Activated T-helper 17 cell treated with anti-CD3 and anti-CD28 coated beads, Interleukin-2, amount 50 U/mL, for 72 hours (primary cell): ENCODE measurements at regions not wholly inside any gene's neighbourhood (a gene's known extent, or its start where the extent isn't known, plus 50 kb on each side); places are given as distances from the start of the nearest gene placed in this dataset.

Experiments
- ATAC-seq: fragments of 150-1000 bp; cut with Tn5 transposase; replicated peaks from 2 replicates; pipeline ENCODE4 v1.10.0; 2021; ENCODE audit warnings: mild to moderate bottlenecking, moderate library complexity
- H3K27ac Mint-ChIP-seq: one replicate; pipeline ENCODE4 v1.8.0; 2022; ENCODE audit warnings: mixed read lengths
- H3K27me3 Mint-ChIP-seq: one replicate; pipeline ENCODE4 v1.8.0; 2022; ENCODE audit warnings: mixed read lengths
- H3K36me3 Mint-ChIP-seq: one replicate; pipeline ENCODE4 v1.8.0; 2022; ENCODE audit warnings: low read depth, mild to moderate bottlenecking, mixed read lengths
- H3K4me1 Mint-ChIP-seq: one replicate; pipeline ENCODE4 v1.8.0; 2022; ENCODE audit warnings: mixed read lengths
- H3K4me3 Mint-ChIP-seq: one replicate; pipeline ENCODE4 v1.8.0; 2022; ENCODE audit warnings: mild to moderate bottlenecking, mixed read lengths
- H3K9me3 Mint-ChIP-seq: one replicate; pipeline ENCODE4 v1.8.0; 2022; ENCODE audit warnings: mixed read lengths

GRCh38 chr9:85289142-85289541 lies 452.6 kb downstream of the AGTPBP1 start:
- Mint-ChIP-seq H3K27ac (no peak overlapping the region), H3K4me1 (no peaks in the 10 kb centered on the region), H3K9me3 (no peaks in the 10 kb centered on the region), H3K4me3 (no peak overlapping the region), H3K36me3 (no peaks in the 10 kb centered on the region), H3K27me3 (peaks cover 14% of the 10 kb centered on the region)
- ATAC-seq, result no peak

GRCh38 chr9:85283421-85283820 lies 458.3 kb downstream of the AGTPBP1 start:
- no peak for ATAC-seq
- Mint-ChIP-seq H3K4me1 (no peaks in the 10 kb centered on the region), H3K9me3 (no peaks in the 10 kb centered on the region), H3K27ac (no peak overlapping the region), H3K36me3 (no peaks in the 10 kb centered on the region), H3K27me3 (peaks cover 21% of the 10 kb centered on the region), H3K4me3 (no peak overlapping the region)

GRCh38 chr9:85278769-85279168 lies 463.0 kb downstream of the AGTPBP1 start:
- ATAC-seq, result no peak
- Mint-ChIP-seq H3K4me3 (no peak overlapping the region), H3K36me3 (no peaks in the 10 kb centered on the region), H3K9me3 (no peaks in the 10 kb centered on the region), H3K27me3 (peaks cover 10% of the 10 kb centered on the region), H3K27ac (no peak overlapping the region), H3K4me1 (no peaks in the 10 kb centered on the region)

- no peak for ATAC-seq
- H3K27me3 Mint-ChIP-seq, result peaks cover 3% of the 10 kb centered on the region
- no peaks in the 10 kb centered on the region for H3K4me1 Mint-ChIP-seq
- H3K9me3 Mint-ChIP-seq, result no peaks in the 10 kb centered on the region
- H3K36me3 Mint-ChIP-seq, result no peaks in the 10 kb centered on the region
- no peak overlapping the region for H3K27ac Mint-ChIP-seq
- no peak overlapping the region for H3K4me3 Mint-ChIP-seq
These were observed 465.0 kb downstream of the AGTPBP1 start for GRCh38 chr9:85276741-85277140.

GRCh38 chr9:85269811-85270210 lies 471.9 kb downstream of the AGTPBP1 start:
- no peak overlapping the region for H3K27ac Mint-ChIP-seq
- no peaks in the 10 kb centered on the region for H3K36me3 Mint-ChIP-seq
- H3K4me3 Mint-ChIP-seq, result no peak overlapping the region
- no peak for ATAC-seq
- no peaks in the 10 kb centered on the region for H3K4me1 Mint-ChIP-seq
- H3K9me3 Mint-ChIP-seq, result no peaks in the 10 kb centered on the region
- H3K27me3 Mint-ChIP-seq, result peaks cover 6% of the 10 kb centered on the region

- no peak for ATAC-seq
- no peaks in the 10 kb centered on the region for H3K4me1 Mint-ChIP-seq
- H3K27me3 Mint-ChIP-seq, result peaks cover 6% of the 10 kb centered on the region
- H3K27ac Mint-ChIP-seq, result no peak overlapping the region
- H3K4me3 Mint-ChIP-seq, result no peak overlapping the region
- no peaks in the 10 kb centered on the region for H3K9me3 Mint-ChIP-seq
- H3K36me3 Mint-ChIP-seq, result no peaks in the 10 kb centered on the region
These were observed 473.6 kb downstream of the AGTPBP1 start for GRCh38 chr9:85268131-85268530.

GRCh38 chr9:85264695-85265094 lies 477.1 kb downstream of the AGTPBP1 start:
- no peaks in the 10 kb centered on the region for H3K9me3 Mint-ChIP-seq
- ATAC-seq, result no peak
- no peaks in the 10 kb centered on the region for H3K4me1 Mint-ChIP-seq
- no peak overlapping the region for H3K27ac Mint-ChIP-seq
- no peaks in the 10 kb centered on the region for H3K36me3 Mint-ChIP-seq
- H3K27me3 Mint-ChIP-seq, result peaks cover 11% of the 10 kb centered on the region
- H3K4me3 Mint-ChIP-seq, result no peak overlapping the region

GRCh38 chr9:85263288-85263687 lies 478.5 kb downstream of the AGTPBP1 start:
- Mint-ChIP-seq H3K4me3 (no peak overlapping the region), H3K36me3 (no peaks in the 10 kb centered on the region), H3K27ac (no peak overlapping the region), H3K27me3 (peaks cover 17% of the 10 kb centered on the region), H3K9me3 (peaks cover 4% of the 10 kb centered on the region), H3K4me1 (no peaks in the 10 kb centered on the region)
- ATAC-seq, result no peak

- peaks cover 4% of the 10 kb centered on the region for H3K9me3 Mint-ChIP-seq
- no peaks in the 10 kb centered on the region for H3K36me3 Mint-ChIP-seq
- H3K27me3 Mint-ChIP-seq, result peaks cover 17% of the 10 kb centered on the region
- H3K4me3 Mint-ChIP-seq, result no peak overlapping the region
- no peaks in the 10 kb centered on the region for H3K4me1 Mint-ChIP-seq
- no peak for ATAC-seq
- H3K27ac Mint-ChIP-seq, result no peak overlapping the region
These were observed 479.4 kb downstream of the AGTPBP1 start for GRCh38 chr9:85262333-85262732.

- no peak overlapping the region for H3K4me3 Mint-ChIP-seq
- no peaks in the 10 kb centered on the region for H3K4me1 Mint-ChIP-seq
- H3K9me3 Mint-ChIP-seq, result peaks cover 4% of the 10 kb centered on the region
- H3K27me3 Mint-ChIP-seq, result peaks cover 22% of the 10 kb centered on the region
- no peak overlapping the region for H3K27ac Mint-ChIP-seq
- H3K36me3 Mint-ChIP-seq, result no peaks in the 10 kb centered on the region
- no peak for ATAC-seq
These were observed 481.4 kb downstream of the AGTPBP1 start for GRCh38 chr9:85260275-85260845.

GRCh38 chr9:85258823-85259370 lies 482.9 kb downstream of the AGTPBP1 start:
- no peaks in the 10 kb centered on the region for H3K4me1 Mint-ChIP-seq
- no peaks in the 10 kb centered on the region for H3K36me3 Mint-ChIP-seq
- H3K27me3 Mint-ChIP-seq, result peaks cover 22% of the 10 kb centered on the region
- ATAC-seq, result peak; percentile 34
- H3K4me3 Mint-ChIP-seq, result no peak overlapping the region
- H3K27ac Mint-ChIP-seq, result no peak overlapping the region
- H3K9me3 Mint-ChIP-seq, result peaks cover 4% of the 10 kb centered on the region

GRCh38 chr9:85258236-85258635 lies 483.5 kb downstream of the AGTPBP1 start:
- H3K27me3 Mint-ChIP-seq, result peaks cover 22% of the 10 kb centered on the region
- H3K4me1 Mint-ChIP-seq, result no peaks in the 10 kb centered on the region
- no peak for ATAC-seq
- H3K27ac Mint-ChIP-seq, result no peak overlapping the region
- peaks cover 4% of the 10 kb centered on the region for H3K9me3 Mint-ChIP-seq
- H3K4me3 Mint-ChIP-seq, result no peak overlapping the region
- no peaks in the 10 kb centered on the region for H3K36me3 Mint-ChIP-seq

- Mint-ChIP-seq H3K4me3 (no peak overlapping the region), H3K27me3 (peaks cover 4% of the 10 kb centered on the region), H3K9me3 (no peaks in the 10 kb centered on the region), H3K36me3 (no peaks in the 10 kb centered on the region), H3K4me1 (no peaks in the 10 kb centered on the region), H3K27ac (no peak overlapping the region)
- ATAC-seq, result no peak
These were observed 492.5 kb downstream of the AGTPBP1 start for GRCh38 chr9:85249313-85249621.

GRCh38 chr9:85248514-85249312 lies 493.0 kb downstream of the AGTPBP1 start:
- H3K4me1 Mint-ChIP-seq, result no peaks in the 10 kb centered on the region
- H3K9me3 Mint-ChIP-seq, result no peaks in the 10 kb centered on the region
- no peak for ATAC-seq
- H3K4me3 Mint-ChIP-seq, result no peak overlapping the region
- H3K36me3 Mint-ChIP-seq, result no peaks in the 10 kb centered on the region
- peaks cover 4% of the 10 kb centered on the region for H3K27me3 Mint-ChIP-seq
- no peak overlapping the region for H3K27ac Mint-ChIP-seq

GRCh38 chr9:85246541-85246940 lies 495.2 kb downstream of the AGTPBP1 start:
- H3K36me3 Mint-ChIP-seq, result no peaks in the 10 kb centered on the region
- no peaks in the 10 kb centered on the region for H3K9me3 Mint-ChIP-seq
- H3K27me3 Mint-ChIP-seq, result peaks cover 4% of the 10 kb centered on the region
- no peak overlapping the region for H3K27ac Mint-ChIP-seq
- H3K4me1 Mint-ChIP-seq, result no peaks in the 10 kb centered on the region
- no peak for ATAC-seq
- H3K4me3 Mint-ChIP-seq, result no peak overlapping the region
